ENCODE measurements at regions not wholly inside any gene's neighbourhood (a gene's known extent, or its start where the extent isn't known, plus 50 kb on each side); places are given as distances from the start of the nearest gene placed in this dataset.

- Histone ChIP-seq H3K27ac (ENCODE audit: low read depth, low read length, poor library complexity, severe bottlenecking) (no peak overlapping the region), H3K4me3 (ENCODE audit: low read depth, low read length, poor library complexity, severe bottlenecking) (no peak overlapping the region), H3K27me3 (replicated peaks; ENCODE audit: insufficient read depth, low read depth, low read length, poor library complexity) (peaks cover 7% of the 10 kb centered on the region), H3K36me3 (ENCODE audit: insufficient read depth, low read length, poor library complexity, severe bottlenecking) (no peaks in the 10 kb centered on the region), H3K4me1 (ENCODE audit: insufficient read depth, low read length, poor library complexity, severe bottlenecking) (peaks cover 2% of the 10 kb centered on the region), H3K9me3 (ENCODE audit: low read depth, low read length, poor library complexity, severe bottlenecking) (no peaks in the 10 kb centered on the region)
- intact Hi-C loops (cut with micrococcal nuclease; ENCODE audit: unreplicated experiment), result no loop called here
- BruUV-seq (replicated peaks), result no TSS peak
- ChIA-PET POLR2A (ENCODE audit: low non-redundant PET) (no interaction called here), CTCF (no interaction called here)
- no peak for TF ChIP-seq EZH2 (IDR thresholded peaks at IDR 0.05; ENCODE audit: borderline replicate concordance, low read depth, low read length, poor library complexity, severe bottlenecking)
- TF ChIP-seq CTCF (conservative IDR thresholded peaks at IDR 0.05; ENCODE audit: low read depth, low read length), result no peak
- DNase-seq (ENCODE audit: low spot score), result no peak
Observed at GRCh38 chr6:122548820-122549219, 61.4 kb upstream of the PKIB start.

- Histone ChIP-seq H3K27ac (ENCODE audit: low read depth, low read length, poor library complexity, severe bottlenecking) (no peak overlapping the region), H3K4me3 (ENCODE audit: low read depth, low read length, poor library complexity, severe bottlenecking) (no peak overlapping the region), H3K27me3 (replicated peaks; ENCODE audit: insufficient read depth, low read depth, low read length, poor library complexity) (peaks cover 7% of the 10 kb centered on the region), H3K36me3 (ENCODE audit: insufficient read depth, low read length, poor library complexity, severe bottlenecking) (no peaks in the 10 kb centered on the region), H3K9me3 (ENCODE audit: low read depth, low read length, poor library complexity, severe bottlenecking) (no peaks in the 10 kb centered on the region), H3K4me1 (ENCODE audit: insufficient read depth, low read length, poor library complexity, severe bottlenecking) (peaks cover 3% of the 10 kb centered on the region)
- intact Hi-C loops (cut with micrococcal nuclease; ENCODE audit: unreplicated experiment), result no loop called here
- BruUV-seq (replicated peaks), result no TSS peak
- TF ChIP-seq EZH2 (IDR thresholded peaks at IDR 0.05; ENCODE audit: borderline replicate concordance, low read depth, low read length, poor library complexity, severe bottlenecking), result no peak
- no peak for TF ChIP-seq CTCF (conservative IDR thresholded peaks at IDR 0.05; ENCODE audit: low read depth, low read length)
- ChIA-PET POLR2A (ENCODE audit: low non-redundant PET) (no interaction called here), CTCF (no interaction called here)
- peak; percentile 31 for DNase-seq (ENCODE audit: low spot score)
Observed at GRCh38 chr6:122553697-122554096, 56.5 kb upstream of the PKIB start.

GRCh38 chr6:122555561-122555960, 54.6 kb upstream of the PKIB start:
- no peaks in the 10 kb centered on the region for H3K36me3 ChIP-seq (ENCODE audit: insufficient read depth, low read length, poor library complexity, severe bottlenecking)
- POLR2A ChIA-PET (ENCODE audit: low non-redundant PET), result no interaction called here
- no peak overlapping the region for H3K27ac ChIP-seq (ENCODE audit: low read depth, low read length, poor library complexity, severe bottlenecking)
- no peak overlapping the region for H3K4me3 ChIP-seq (ENCODE audit: low read depth, low read length, poor library complexity, severe bottlenecking)
- H3K4me1 ChIP-seq (ENCODE audit: insufficient read depth, low read length, poor library complexity, severe bottlenecking), result peaks cover 3% of the 10 kb centered on the region
- intact Hi-C loops (cut with micrococcal nuclease; ENCODE audit: unreplicated experiment), result no loop called here
- no peak for DNase-seq (ENCODE audit: low spot score)
- no TSS peak for BruUV-seq (replicated peaks)
- peaks cover 4% of the 10 kb centered on the region for H3K27me3 ChIP-seq (replicated peaks; ENCODE audit: insufficient read depth, low read depth, low read length, poor library complexity)
- CTCF ChIA-PET, result no interaction called here
- no peak for TF ChIP-seq CTCF (conservative IDR thresholded peaks at IDR 0.05; ENCODE audit: low read depth, low read length)
- no peak for TF ChIP-seq EZH2 (IDR thresholded peaks at IDR 0.05; ENCODE audit: borderline replicate concordance, low read depth, low read length, poor library complexity, severe bottlenecking)
- H3K9me3 ChIP-seq (ENCODE audit: low read depth, low read length, poor library complexity, severe bottlenecking), result no peaks in the 10 kb centered on the region

Data from A673 (cell line).